Stimulated activated CD8-positive, alpha-beta memory T cell treated with anti-CD3 and anti-CD28 coated beads, Interleukin-12 subunit alpha, Interleukin-12 subunit beta, amount 100 ng/mL, for 1 hour (primary cell): ENCODE measurements at regions not wholly inside any gene's neighbourhood (a gene's known extent, or its start where the extent isn't known, plus 50 kb on each side); places are given as distances from the start of the nearest gene placed in this dataset.
"Not testable (repeated sequence)": the region's sequence is repeated elsewhere in the genome, so short reads cannot be mapped to it uniquely, and the experiment has no call there.

Experiments used
- DNase-seq: peaks from one replicate; pipeline ENCODE4 v3.0.0-alpha.2; 2020; ENCODE audit warnings: low read depth

DNA sequence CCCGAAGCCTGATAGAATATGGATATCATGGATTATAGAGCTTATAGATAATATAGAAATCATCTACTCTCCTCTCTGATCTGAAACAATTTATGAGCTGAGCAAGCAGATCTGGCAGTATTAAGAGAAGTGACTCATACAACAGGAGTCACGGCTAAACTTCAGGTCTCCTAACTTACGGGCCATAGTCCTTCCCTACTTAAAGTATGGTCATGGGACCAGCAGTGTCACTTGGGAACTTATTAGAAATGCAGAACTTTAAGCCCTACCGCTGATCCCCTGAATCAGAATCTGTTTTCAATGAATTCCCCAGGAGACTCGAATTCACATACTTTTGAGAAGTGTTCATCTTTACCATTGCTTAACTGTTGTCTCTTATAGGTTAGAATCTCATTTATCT is 195.7 kb upstream of the FANCL start:
- no peak for DNase-seq

GRCh38 chr2:58435246-58435645 is 194.1 kb upstream of the FANCL start:
- DNase-seq, result no peak

GRCh38 chr2:58434692-58435091 is 193.6 kb upstream of the FANCL start:
- no peak for DNase-seq

DNA sequence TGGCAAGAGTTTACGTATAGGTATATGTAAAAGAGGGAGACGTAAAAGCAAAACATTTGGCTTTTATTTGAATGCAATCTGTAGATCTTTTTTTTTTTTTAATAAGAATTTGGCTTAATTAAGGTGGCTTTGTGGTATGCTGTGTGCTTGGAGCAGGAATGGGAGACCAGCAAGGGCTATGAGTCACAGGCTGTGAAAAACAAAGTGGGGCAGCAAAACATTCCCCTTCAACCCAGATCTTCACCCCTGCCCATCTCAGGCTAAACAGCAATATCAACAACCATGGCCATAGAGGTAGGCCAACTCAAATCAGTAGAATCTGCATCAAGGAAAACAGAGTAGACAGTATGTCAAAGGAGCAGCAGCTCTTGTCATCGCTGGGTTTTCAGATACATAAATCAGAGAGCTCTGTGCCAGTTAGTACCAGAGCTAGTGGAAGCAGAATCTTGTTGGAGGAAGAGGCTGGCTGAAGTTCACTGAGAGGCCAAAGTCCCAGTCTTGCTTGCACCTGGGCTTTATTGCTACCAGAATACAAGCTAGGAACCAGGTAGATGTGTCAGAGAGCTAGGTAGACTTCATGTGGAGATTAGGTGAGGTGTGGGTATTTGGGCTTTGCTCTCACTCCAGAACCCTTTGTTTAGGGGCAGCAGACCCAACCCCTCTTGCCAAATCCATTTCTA is 191.5 kb upstream of the FANCL start:
- DNase-seq, result no peak

DNA sequence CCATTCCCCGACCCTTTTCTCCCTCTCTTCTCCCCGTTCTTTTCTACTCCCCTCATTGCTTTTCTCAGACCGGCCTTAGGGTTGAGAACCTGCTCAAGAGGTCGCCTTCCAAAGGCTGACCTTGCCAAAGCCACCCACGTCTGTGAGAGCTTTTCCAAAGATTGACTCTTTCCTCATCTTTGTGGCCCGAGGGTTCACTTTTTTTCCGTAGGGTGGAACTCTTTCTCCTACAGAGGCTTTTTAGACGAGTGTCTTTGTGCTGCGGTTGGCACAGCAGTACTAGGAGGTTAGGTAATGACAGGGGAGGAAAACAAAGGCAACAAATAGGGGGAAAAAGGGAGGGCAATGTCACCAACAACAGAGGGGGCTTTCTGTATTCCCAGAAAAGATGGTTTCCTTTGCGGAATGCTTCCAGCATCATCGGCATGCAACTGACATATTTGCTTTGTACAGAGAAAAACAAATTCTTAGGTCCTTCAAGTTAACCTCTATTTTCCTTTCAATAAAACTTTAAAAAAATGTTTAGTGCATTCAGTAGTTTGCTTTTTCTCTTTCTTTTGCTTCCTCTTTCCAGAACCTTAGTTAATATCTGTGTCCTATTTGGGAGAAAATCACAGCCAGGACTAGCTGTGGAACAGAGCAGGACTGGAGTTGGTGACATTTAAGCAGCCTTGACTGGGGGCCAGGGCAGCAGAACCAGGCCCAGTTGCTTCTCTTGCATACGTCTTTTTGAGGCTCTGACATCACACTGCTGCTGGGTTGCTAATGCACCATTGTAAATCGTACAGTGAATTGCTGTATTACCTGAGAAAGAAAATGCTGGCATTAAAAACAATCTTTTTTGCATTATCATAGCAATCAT is 188.1 kb upstream of the FANCL start:
- no peak for DNase-seq

- DNase-seq, result no peak
Measured at GRCh38 chr2:58428096-58429013, 187.2 kb upstream of the FANCL start.

DNA sequence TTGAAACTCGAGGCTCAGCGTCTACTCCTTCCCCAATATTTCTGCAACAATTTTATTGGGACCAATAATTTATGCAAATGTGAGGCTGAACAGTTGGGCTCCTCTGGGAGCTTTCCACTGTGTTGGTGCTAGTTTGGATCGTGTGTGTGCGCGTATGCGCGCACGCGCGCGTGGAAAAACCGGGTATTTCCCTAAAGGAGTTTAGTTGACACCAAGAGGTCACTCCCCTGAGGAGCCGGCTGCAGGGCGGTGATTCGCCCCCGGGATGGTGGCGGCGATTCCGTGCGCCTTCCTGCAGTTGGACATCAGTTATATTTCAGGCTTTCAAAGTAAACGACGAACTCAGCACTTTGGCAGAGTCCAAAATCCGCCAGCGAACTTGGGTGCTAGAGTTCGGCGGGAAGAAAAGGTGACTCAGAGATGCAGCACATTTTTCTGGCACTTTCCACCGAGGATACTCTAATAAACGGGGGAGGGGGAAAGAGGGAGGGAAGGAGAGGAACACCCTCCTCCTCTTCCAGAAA is 186.5 kb upstream of the FANCL start:
- no peak for DNase-seq

- no peak for DNase-seq
Measured at GRCh38 chr2:58425368-58425767, 184.2 kb upstream of the FANCL start.

GRCh38 chr2:58419983-58420382 is 178.9 kb upstream of the FANCL start:
- no peak for DNase-seq

- DNase-seq, result no peak
Measured at GRCh38 chr2:58416696-58417095, 175.6 kb upstream of the FANCL start.

DNA sequence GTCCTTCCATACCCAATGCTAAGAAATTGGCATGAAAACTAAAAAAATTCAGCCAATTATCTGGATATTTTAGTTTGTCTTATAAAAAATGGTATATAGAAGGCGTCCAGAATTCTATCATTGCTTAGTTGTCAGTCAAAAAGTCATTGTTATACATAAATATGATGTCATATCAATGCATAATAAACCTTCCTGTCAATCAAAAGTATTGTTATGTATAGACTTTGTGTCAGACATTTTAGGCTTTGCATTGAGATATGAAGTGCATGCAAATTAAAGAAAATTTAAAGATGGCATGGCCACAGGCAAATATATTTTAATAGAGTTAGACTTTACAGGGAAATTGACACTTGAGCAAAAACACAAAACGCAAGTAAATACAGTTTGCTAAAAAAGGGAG is 173.4 kb upstream of the FANCL start:
- no peak for DNase-seq

DNA sequence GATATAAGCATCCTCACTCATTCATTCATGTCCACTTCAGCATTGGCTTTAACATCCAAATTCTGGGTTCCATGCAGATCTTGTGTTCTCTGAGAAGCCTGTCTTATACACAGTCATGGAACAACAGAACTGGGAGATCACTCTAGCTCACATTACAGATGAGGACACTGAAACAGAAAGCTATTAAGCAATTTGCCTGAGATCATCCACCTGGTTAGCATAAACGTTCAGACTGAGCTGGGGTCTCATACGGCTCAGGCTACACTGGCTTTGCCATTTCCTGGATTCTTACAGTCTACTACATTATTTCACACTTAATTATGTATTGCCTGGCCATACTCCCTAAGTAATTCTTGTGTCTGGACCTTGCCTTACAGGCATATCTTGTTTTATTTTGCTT is 169.4 kb upstream of the FANCL start:
- no peak for DNase-seq

DNA sequence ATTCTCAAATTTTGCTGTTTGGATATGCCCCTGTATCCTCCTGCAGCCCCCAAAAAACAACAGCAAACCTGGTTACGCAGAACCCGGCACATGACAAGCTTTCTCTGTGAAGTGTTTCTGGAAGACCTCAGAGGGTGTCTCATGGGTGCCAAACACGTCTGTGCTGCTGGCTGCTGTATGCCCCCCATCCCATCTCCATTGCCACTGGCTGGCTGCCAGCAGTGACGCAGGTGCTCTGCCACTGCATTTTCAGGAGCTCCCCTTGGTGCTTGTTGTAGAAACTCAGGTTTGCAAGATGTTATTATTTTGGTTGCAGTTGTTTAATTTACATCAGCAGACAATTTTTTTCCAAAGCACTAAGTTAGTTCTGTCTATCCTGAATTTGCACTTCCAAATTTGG is 166.4 kb upstream of the FANCL start:
- no peak for DNase-seq

GRCh38 chr2:58405341-58405740 is 164.2 kb upstream of the FANCL start:
- no peak for DNase-seq

DNA sequence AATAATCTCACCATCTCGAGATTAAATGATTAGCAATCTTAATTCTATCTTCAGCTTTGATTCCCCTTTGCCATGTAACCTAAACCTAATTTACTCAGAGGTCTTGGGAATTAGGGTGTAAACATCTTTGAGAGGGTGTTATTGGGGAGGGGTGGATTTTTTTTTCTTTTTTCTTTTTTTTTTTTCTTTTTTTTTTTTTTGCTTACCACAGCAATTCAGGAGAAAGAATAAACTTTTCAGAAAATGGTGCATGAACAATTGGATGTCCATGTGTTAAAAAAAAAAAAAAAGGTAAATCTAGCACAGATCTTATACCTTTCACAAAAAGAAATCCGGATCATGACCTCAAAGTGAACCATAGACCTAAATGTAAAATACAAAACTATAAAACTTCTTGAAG is 160.8 kb upstream of the FANCL start:
- DNase-seq, result no peak

DNA sequence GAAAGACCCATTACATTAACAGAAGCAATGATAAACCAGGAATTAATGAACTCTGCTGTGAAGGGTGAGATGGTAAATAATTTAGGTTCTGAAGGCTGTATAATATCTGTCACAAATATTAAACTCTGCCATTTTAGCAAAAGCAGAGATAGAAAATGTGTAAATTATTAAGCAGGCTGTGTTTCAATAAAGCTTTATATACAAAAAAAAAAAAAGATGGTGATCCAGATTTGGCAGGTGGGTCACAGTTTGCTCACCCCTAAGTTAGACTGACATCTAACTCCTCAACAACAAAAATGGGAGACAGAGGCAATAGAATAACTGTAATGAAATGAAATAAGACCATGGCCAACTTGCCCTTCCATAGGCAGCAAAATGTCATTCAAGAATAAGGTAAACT is 157.3 kb upstream of the FANCL start:
- no peak for DNase-seq

- no peak for DNase-seq
Measured at GRCh38 chr2:58387701-58388100, 146.6 kb upstream of the FANCL start.

DNA sequence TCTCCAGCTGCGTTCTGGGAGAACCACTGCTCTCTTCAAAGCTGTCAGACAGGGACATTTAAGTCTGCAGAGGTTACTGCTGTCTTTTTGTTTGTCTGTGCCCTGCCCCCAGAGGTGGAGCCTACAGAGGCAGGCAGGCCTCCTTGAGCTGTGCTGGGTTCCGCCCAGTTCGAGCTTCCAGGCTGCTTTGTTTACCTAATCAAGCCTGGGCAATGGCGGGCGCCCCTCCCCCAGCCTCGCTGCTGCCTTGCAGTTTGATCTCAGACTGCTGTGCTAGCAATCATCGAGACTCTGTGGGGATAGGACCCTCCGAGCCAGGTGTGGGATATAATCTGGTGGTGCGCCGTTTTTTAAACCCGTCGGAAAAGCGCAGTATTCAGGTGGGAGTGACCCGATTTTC is 145.8 kb upstream of the FANCL start:
- DNase-seq, result not testable (repeated sequence)

GRCh38 chr2:58378152-58378551 is 137.0 kb upstream of the FANCL start:
- no peak for DNase-seq

DNA sequence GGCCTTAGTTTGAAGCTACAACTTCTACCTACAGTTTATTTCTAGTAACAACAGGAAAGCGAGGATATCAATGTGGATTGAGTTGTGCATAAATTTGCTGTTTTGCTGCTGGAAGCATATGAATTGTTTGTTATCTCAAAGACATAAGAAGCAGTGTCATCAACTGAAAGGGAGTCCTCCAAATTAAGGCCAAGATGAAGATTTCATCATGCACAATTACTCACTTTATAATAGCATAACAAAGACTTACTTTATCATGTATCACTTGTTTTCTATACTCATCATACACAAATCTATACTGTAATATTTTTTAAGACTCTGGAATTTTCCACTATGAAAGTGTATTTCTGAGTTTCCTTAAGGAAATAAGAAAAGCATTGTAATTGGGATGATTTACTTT is 136.1 kb upstream of the FANCL start:
- no peak for DNase-seq

- DNase-seq, result no peak
Measured at GRCh38 chr2:58376592-58376991, 135.5 kb upstream of the FANCL start.

GRCh38 chr2:58369594-58369993 is 128.5 kb upstream of the FANCL start:
- DNase-seq, result no peak
